Neural progenitor cell (in vitro differentiated cells): ENCODE measurements at regions not wholly inside any gene's neighbourhood (a gene's known extent, or its start where the extent isn't known, plus 50 kb on each side); places are given as distances from the start of the nearest gene placed in this dataset.

ENCODE experiments used
- DNase-seq: peaks from one replicate; pipeline ENCODE4 v3.0.0-alpha.2; 2016; ENCODE audit warnings: low spot score
- H2AFZ ChIP-seq: fragments of 200-600 bp; sonication (generic); replicated peaks from 2 replicates; pipeline ENCODE4 v1.6.1; 2016; ENCODE audit warnings: antibody characterized with exemption
- H3F3A ChIP-seq: fragments of 200-600 bp; sonication (generic); 2 replicates; pipeline ENCODE4 v1.6.1; 2016; ENCODE audit warnings: antibody characterized with exemption, low read depth
- H3K27ac ChIP-seq: fragments of 200-600 bp; sonication (generic); 2 replicates; pipeline ENCODE4 v1.5.1; 2016; ENCODE audit warnings: mild to moderate bottlenecking
- H3K27me3 ChIP-seq: fragments of 200-600 bp; sonication (generic); 2 replicates; pipeline ENCODE4 v1.6.1; 2016; ENCODE audit warnings: mild to moderate bottlenecking, moderate library complexity
- H3K36me3 ChIP-seq: fragments of 200-600 bp; sonication (generic); 2 replicates; pipeline ENCODE4 v1.5.1; 2016
- H3K4me1 ChIP-seq: fragments of 200-600 bp; sonication (generic); 2 replicates; pipeline ENCODE4 v1.6.1; 2016; ENCODE audit warnings: mixed run types
- H3K4me2 ChIP-seq: fragments of 200-600 bp; sonication (generic); 2 replicates; pipeline ENCODE4 v1.6.1; 2016
- H3K4me3 ChIP-seq: fragments of 200-600 bp; sonication (generic); 2 replicates; pipeline ENCODE4 v1.5.1; 2016
- H3K79me2 ChIP-seq: fragments of 200-600 bp; sonication (generic); 2 replicates; pipeline ENCODE4 v1.6.1; 2016; ENCODE audit warnings: low read depth
- H3K9ac ChIP-seq: fragments of 200-600 bp; sonication (generic); 2 replicates; pipeline ENCODE4 v1.6.1; 2016
- H3K9me3 ChIP-seq: fragments of 200-600 bp; sonication (generic); 2 replicates; pipeline ENCODE4 v1.5.1; 2016; ENCODE audit warnings: low read depth
- H4K20me1 ChIP-seq: fragments of 200-600 bp; sonication (generic); 2 replicates; pipeline ENCODE4 v1.6.1; 2016; ENCODE audit warnings: low read depth
- H3K27ac Mint-ChIP-seq: 3 replicates; pipeline ENCODE4 v1.8.0; 2021; ENCODE audit warnings: mixed read lengths
- H3K27me3 Mint-ChIP-seq: 2 replicates; pipeline ENCODE4 v1.8.0; 2022; ENCODE audit warnings: low read depth, mild to moderate bottlenecking, inconsistent platforms, moderate library complexity, mixed read lengths; ENCODE audit not compliant: insufficient read depth
- H3K36me3 Mint-ChIP-seq: 3 replicates; pipeline ENCODE4 v1.8.0; 2021; ENCODE audit warnings: mixed read lengths
- H3K4me1 Mint-ChIP-seq: 3 replicates; pipeline ENCODE4 v1.8.0; 2021; ENCODE audit warnings: mixed read lengths
- H3K4me3 Mint-ChIP-seq: 3 replicates; pipeline ENCODE4 v1.8.0; 2021; ENCODE audit warnings: mild to moderate bottlenecking, moderate library complexity, mixed read lengths
- H3K9me3 Mint-ChIP-seq: 3 replicates; pipeline ENCODE4 v1.8.0; 2020; ENCODE audit warnings: mixed read lengths
- EZH2 ChIP-seq: fragments of 200-600 bp; sonication (generic); IDR thresholded peaks from 2 replicates; pipeline ENCODE4 v1.6.1; 2017; ENCODE audit warnings: antibody characterized with exemption, mild to moderate bottlenecking, moderate library complexity
- EZH2phosphoT487 ChIP-seq: fragments of 200-600 bp; sonication (generic); IDR thresholded peaks from 2 replicates; pipeline ENCODE4 v1.6.1; 2017; ENCODE audit warnings: antibody characterized with exemption
- TF ChIP-seq, protein P1 (sequence below): fragments of 200-600 bp; sonication (generic); IDR thresholded peaks from 2 replicates; pipeline ENCODE4 v1.5.1; 2017; ENCODE audit warnings: antibody characterized with exemption, mild to moderate bottlenecking

DNA sequence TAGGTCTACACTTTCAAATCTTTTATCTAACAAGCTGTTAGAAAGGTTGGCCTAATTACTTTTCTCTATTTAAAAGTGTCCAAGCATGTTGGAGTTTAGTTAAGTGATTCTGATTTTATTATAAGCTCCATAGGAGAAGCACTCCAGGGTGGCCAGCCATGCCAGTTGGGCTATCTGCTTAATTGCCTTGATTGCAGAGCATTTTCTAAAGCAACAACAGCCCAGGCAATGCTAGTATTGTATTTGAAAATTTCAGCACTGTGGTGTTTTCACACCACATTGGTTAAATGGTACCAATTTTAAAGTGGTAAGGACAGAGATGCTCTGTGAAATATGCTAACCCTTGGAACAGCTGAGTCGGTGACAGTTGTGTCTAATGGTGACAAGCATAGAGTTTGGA is 510.5 kb upstream of the CDH8 start:
- TF ChIP-seq EZH2phosphoT487 (no peak), EZH2 (no peak)
- TF ChIP-seq, protein P1, sequence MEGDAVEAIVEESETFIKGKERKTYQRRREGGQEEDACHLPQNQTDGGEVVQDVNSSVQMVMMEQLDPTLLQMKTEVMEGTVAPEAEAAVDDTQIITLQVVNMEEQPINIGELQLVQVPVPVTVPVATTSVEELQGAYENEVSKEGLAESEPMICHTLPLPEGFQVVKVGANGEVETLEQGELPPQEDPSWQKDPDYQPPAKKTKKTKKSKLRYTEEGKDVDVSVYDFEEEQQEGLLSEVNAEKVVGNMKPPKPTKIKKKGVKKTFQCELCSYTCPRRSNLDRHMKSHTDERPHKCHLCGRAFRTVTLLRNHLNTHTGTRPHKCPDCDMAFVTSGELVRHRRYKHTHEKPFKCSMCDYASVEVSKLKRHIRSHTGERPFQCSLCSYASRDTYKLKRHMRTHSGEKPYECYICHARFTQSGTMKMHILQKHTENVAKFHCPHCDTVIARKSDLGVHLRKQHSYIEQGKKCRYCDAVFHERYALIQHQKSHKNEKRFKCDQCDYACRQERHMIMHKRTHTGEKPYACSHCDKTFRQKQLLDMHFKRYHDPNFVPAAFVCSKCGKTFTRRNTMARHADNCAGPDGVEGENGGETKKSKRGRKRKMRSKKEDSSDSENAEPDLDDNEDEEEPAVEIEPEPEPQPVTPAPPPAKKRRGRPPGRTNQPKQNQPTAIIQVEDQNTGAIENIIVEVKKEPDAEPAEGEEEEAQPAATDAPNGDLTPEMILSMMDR = no peak

DNA sequence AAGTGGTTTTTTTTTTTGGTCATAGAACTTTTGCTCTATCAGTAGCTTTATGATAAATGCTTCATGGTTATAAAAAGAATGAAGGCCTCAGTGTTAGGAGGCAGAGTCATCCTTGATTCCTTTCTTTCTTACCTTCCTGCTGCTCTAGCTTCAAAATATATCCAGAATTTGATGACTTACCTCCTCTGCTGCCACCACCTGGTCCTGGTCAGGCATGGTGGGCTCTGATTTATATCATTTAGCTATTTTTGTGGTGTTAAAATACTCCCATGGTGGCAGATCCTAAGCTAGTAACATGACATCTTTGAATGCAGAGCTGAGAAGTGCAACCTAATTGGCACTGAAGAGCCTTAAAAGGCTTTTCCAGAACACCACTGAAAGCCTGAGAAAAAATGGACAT is 508.8 kb upstream of the CDH8 start:
- Histone ChIP-seq H3K27me3 (no peaks in the 10 kb centered on the region), H3K4me2 (no peak overlapping the region), H3K27ac (no peak overlapping the region), H3K4me3 (no peak overlapping the region), H4K20me1 (no peaks in the 10 kb centered on the region), H3K36me3 (no peaks in the 10 kb centered on the region), H3K9ac (no peak overlapping the region), H3K4me1 (no peaks in the 10 kb centered on the region), H3F3A (no peaks in the 10 kb centered on the region), H3K9me3 (no peaks in the 10 kb centered on the region), H3K79me2 (no peaks in the 10 kb centered on the region), H2AFZ (peak overlapping the region; percentile 31)
- Mint-ChIP-seq H3K4me3 (no peak overlapping the region), H3K4me1 (peaks cover 6% of the 10 kb centered on the region), H3K36me3 (no peaks in the 10 kb centered on the region), H3K27me3 (no peaks in the 10 kb centered on the region), H3K9me3 (no peaks in the 10 kb centered on the region), H3K27ac (no peak overlapping the region)
- no peak for DNase-seq
- TF ChIP-seq, protein P1 = peak; percentile 22
- TF ChIP-seq EZH2 (no peak), EZH2phosphoT487 (no peak)

More for the DNA sequence above, 510.5 kb upstream of the CDH8 start:
- Histone ChIP-seq H3F3A (no peaks in the 10 kb centered on the region), H3K4me2 (no peak overlapping the region), H3K4me3 (no peak overlapping the region), H3K9ac (no peak overlapping the region), H2AFZ (no peak overlapping the region), H3K79me2 (no peaks in the 10 kb centered on the region), H4K20me1 (no peaks in the 10 kb centered on the region), H3K27me3 (no peaks in the 10 kb centered on the region), H3K27ac (no peak overlapping the region), H3K9me3 (no peaks in the 10 kb centered on the region), H3K36me3 (no peaks in the 10 kb centered on the region), H3K4me1 (no peaks in the 10 kb centered on the region)
- no peaks in the 10 kb centered on the region for H3K36me3 Mint-ChIP-seq
- peaks cover 6% of the 10 kb centered on the region for H3K4me1 Mint-ChIP-seq
- DNase-seq = no peak
- no peak overlapping the region for H3K27ac Mint-ChIP-seq
- H3K9me3 Mint-ChIP-seq = no peaks in the 10 kb centered on the region
- no peak overlapping the region for H3K4me3 Mint-ChIP-seq
- no peaks in the 10 kb centered on the region for H3K27me3 Mint-ChIP-seq

DNA sequence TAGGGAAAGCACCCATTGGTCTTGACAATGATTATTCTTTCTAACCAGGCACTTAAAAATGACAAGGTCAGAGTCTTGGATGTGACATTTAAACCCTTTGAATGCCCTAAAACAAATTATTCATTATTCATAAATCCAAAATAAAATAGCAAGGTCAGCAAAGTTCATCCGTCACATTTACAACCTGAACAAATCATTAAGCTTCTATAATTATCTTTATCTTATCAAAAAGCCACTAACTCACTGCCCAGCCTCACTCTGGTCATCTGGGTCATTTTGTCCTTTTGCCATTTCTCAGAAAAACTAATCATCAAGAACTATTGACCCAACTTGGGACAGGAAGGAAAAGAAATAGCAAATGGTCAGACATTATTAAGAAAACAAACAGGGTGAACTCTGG is 507.3 kb upstream of the CDH8 start:
- Mint-ChIP-seq H3K4me3 (no peak overlapping the region), H3K27me3 (no peaks in the 10 kb centered on the region), H3K4me1 (peaks cover 6% of the 10 kb centered on the region), H3K9me3 (no peaks in the 10 kb centered on the region), H3K36me3 (no peaks in the 10 kb centered on the region), H3K27ac (no peak overlapping the region)
- no peaks in the 10 kb centered on the region for H4K20me1 ChIP-seq
- no peak overlapping the region for H3K9ac ChIP-seq
- TF ChIP-seq, protein P1 = no peak
- TF ChIP-seq EZH2phosphoT487 (no peak), EZH2 (no peak)
- no peaks in the 10 kb centered on the region for H3K79me2 ChIP-seq
- H3K4me2 ChIP-seq = no peak overlapping the region
- no peak overlapping the region for H3K4me3 ChIP-seq
- no peaks in the 10 kb centered on the region for H3K36me3 ChIP-seq
- H3K27me3 ChIP-seq = no peaks in the 10 kb centered on the region
- H3F3A ChIP-seq = no peaks in the 10 kb centered on the region
- no peak overlapping the region for H3K27ac ChIP-seq
- H3K9me3 ChIP-seq = no peaks in the 10 kb centered on the region
- H2AFZ ChIP-seq = no peak overlapping the region
- H3K4me1 ChIP-seq = no peaks in the 10 kb centered on the region
- no peak for DNase-seq
